Retinal pigment epithelial cell (primary cell): ENCODE measurements at regions not wholly inside any gene's neighbourhood (a gene's known extent, or its start where the extent isn't known, plus 50 kb on each side); places are given as distances from the start of the nearest gene placed in this dataset.
"Not testable (repeated sequence)": the region's sequence is repeated elsewhere in the genome, so short reads cannot be mapped to it uniquely, and the experiment has no call there.

Source experiments
- DNase-seq: peaks from one replicate; pipeline ENCODE4 v3.0.0-alpha.2; 2010; ENCODE audit warnings: low read depth
- H3K4me3 ChIP-seq: 2 replicates; pipeline ENCODE4 v1.5.1; 2011; ENCODE audit warnings: mild to moderate bottlenecking, low read length, control low read depth, moderate library complexity
- CTCF ChIP-seq: conservative IDR thresholded peaks from 2 replicates; pipeline ENCODE4 v1.5.1; 2011; ENCODE audit warnings: low read depth, low read length, control low read depth, inconsistent platforms

GRCh38 chr11:42996421-42997307, 315.1 kb upstream of the API5 start:
- no peak for DNase-seq
- no peak for TF ChIP-seq CTCF
- no peak overlapping the region for H3K4me3 ChIP-seq

GRCh38 chr11:43004879-43005278, 306.9 kb upstream of the API5 start:
- H3K4me3 ChIP-seq, DNase-seq: not testable (repeated sequence)

- no peak for DNase-seq
- no peak overlapping the region for H3K4me3 ChIP-seq
- TF ChIP-seq CTCF, result no peak
These were observed 301.8 kb upstream of the API5 start for GRCh38 chr11:43010042-43010441.

- no peak overlapping the region for H3K4me3 ChIP-seq
- no peak for DNase-seq
- no peak for TF ChIP-seq CTCF
These were observed 299.2 kb upstream of the API5 start for GRCh38 chr11:43012606-43013005.

GRCh38 chr11:43021466-43021865, 290.3 kb upstream of the API5 start:
- no peak for TF ChIP-seq CTCF
- DNase-seq, result no peak
- H3K4me3 ChIP-seq, result no peak overlapping the region

- TF ChIP-seq CTCF, result no peak
- H3K4me3 ChIP-seq, result no peak overlapping the region
- no peak for DNase-seq
These were observed 277.5 kb upstream of the API5 start for GRCh38 chr11:43034341-43034740.

GRCh38 chr11:43035086-43035485, 276.7 kb upstream of the API5 start:
- no peak for DNase-seq
- no peak overlapping the region for H3K4me3 ChIP-seq
- TF ChIP-seq CTCF, result no peak
